C4-2B (cell line): ENCODE measurements at regions not wholly inside any gene's neighbourhood (a gene's known extent, or its start where the extent isn't known, plus 50 kb on each side); places are given as distances from the start of the nearest gene placed in this dataset.

Source experiments
- ZFX ChIP-seq: fragments of 450-650 bp; IDR thresholded peaks from 2 replicates; pipeline ENCODE4 v1.6.1; 2017
- TF ChIP-seq, protein P1 (sequence below): fragments of 450-650 bp; conservative IDR thresholded peaks from 2 replicates; pipeline ENCODE4 v1.5.1; 2017; ENCODE audit warnings: mild to moderate bottlenecking

DNA sequence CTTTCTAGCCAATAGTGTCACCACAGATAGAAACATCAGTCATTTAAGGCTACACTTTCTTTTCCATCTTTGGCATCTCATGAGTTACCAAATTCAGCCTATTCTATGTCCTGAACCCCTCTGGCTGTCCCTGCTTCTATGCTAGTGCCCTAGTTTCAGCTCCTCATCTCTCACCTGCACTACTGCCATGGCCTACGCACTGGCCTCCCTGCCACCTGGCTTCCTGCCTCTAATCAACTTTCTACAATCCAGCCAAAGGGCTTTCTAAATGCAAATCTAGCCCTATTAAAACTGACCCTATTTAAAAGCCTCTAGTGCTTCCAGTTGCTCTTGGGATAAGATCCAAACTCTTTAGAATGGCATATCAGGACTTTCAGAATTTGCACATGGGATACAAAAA, 482.9 kb downstream of the TMEM38B start:
- TF ChIP-seq, protein P1, sequence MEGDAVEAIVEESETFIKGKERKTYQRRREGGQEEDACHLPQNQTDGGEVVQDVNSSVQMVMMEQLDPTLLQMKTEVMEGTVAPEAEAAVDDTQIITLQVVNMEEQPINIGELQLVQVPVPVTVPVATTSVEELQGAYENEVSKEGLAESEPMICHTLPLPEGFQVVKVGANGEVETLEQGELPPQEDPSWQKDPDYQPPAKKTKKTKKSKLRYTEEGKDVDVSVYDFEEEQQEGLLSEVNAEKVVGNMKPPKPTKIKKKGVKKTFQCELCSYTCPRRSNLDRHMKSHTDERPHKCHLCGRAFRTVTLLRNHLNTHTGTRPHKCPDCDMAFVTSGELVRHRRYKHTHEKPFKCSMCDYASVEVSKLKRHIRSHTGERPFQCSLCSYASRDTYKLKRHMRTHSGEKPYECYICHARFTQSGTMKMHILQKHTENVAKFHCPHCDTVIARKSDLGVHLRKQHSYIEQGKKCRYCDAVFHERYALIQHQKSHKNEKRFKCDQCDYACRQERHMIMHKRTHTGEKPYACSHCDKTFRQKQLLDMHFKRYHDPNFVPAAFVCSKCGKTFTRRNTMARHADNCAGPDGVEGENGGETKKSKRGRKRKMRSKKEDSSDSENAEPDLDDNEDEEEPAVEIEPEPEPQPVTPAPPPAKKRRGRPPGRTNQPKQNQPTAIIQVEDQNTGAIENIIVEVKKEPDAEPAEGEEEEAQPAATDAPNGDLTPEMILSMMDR = no peak
- no peak for TF ChIP-seq ZFX
